Endothelial cell of umbilical vein (primary cell): ENCODE measurements at regions not wholly inside any gene's neighbourhood (a gene's known extent, or its start where the extent isn't known, plus 50 kb on each side); places are given as distances from the start of the nearest gene placed in this dataset.

Experiments
- CTCF ChIP-seq, 2 donors: IDR thresholded peaks; 1 replicate in 1 of 2; 2 replicates in 1 of 2; pipeline ENCODE4 v1.5.1; 2011; ENCODE audit warnings: low read length in 2 of 2, mild to moderate bottlenecking in 2 of 2, moderate library complexity in 2 of 2, control low read depth in 1 of 2, inconsistent platforms in 1 of 2, low read depth in 1 of 2; ENCODE audit not compliant: insufficient read depth in 1 of 2; ENCODE audit errors: extremely low read depth in 1 of 2
- EZH2 ChIP-seq: IDR thresholded peaks from 2 replicates; pipeline ENCODE4 v1.6.1; 2012; ENCODE audit warnings: borderline replicate concordance, low read depth, mild to moderate bottlenecking, moderate library complexity, low read length, inconsistent platforms; ENCODE audit not compliant: severe bottlenecking
- JUN ChIP-seq: IDR thresholded peaks from 2 replicates; pipeline ENCODE4 v1.6.1; 2011; ENCODE audit warnings: borderline replicate concordance, low read depth; ENCODE audit not compliant: insufficient read length, insufficient read depth
- POLR2A ChIP-seq: IDR thresholded peaks from 2 replicates; pipeline ENCODE4 v1.6.1; 2012; ENCODE audit warnings: low read depth, mild to moderate bottlenecking, control low read depth, low read length
- POLR2AphosphoS5 ChIP-seq: IDR thresholded peaks from 2 replicates; pipeline ENCODE4 v1.6.1; 2012; ENCODE audit warnings: low read depth, mild to moderate bottlenecking, control low read depth, low read length, moderate library complexity; ENCODE audit not compliant: insufficient read depth

- TF ChIP-seq POLR2A (no peak), CTCF (IDR thresholded peaks at IDR 0.05; ENCODE audit: extremely low read depth in 1 of 2, insufficient read depth in 1 of 2, low read depth in 1 of 2, low read length in 2 of 2) (no peak), POLR2AphosphoS5 (no peak), EZH2 (no peak), JUN (no peak)
These were observed 188.3 kb upstream of the ZSWIM2 start for GRCh38 chr2:187037310-187037709.
